ENCODE measurements at regions not wholly inside any gene's neighbourhood (a gene's known extent, or its start where the extent isn't known, plus 50 kb on each side); places are given as distances from the start of the nearest gene placed in this dataset.

DNA sequence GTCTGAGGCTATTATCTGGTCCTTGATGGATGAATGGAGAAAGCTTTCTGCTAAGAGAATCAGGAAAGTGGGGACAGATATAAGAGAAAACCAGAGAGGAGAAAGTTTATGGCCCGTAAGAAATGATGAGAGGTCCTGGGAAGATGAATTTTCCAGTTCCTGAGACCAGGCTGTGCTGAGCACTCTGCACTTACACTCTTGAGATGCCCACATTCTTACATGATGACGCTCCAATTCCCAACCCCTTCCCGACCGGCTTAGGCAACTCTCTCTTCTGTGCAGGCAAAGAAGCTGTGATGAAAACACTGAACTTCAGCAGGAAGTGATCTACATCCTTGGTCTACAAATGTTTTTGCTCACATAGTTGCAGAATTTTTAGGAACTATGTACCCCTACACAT, 417.0 kb downstream of the ARHGEF28 start:
- intact Hi-C loops (cut with micrococcal nuclease), result no loop called here
- TF ChIP-seq, protein P1, sequence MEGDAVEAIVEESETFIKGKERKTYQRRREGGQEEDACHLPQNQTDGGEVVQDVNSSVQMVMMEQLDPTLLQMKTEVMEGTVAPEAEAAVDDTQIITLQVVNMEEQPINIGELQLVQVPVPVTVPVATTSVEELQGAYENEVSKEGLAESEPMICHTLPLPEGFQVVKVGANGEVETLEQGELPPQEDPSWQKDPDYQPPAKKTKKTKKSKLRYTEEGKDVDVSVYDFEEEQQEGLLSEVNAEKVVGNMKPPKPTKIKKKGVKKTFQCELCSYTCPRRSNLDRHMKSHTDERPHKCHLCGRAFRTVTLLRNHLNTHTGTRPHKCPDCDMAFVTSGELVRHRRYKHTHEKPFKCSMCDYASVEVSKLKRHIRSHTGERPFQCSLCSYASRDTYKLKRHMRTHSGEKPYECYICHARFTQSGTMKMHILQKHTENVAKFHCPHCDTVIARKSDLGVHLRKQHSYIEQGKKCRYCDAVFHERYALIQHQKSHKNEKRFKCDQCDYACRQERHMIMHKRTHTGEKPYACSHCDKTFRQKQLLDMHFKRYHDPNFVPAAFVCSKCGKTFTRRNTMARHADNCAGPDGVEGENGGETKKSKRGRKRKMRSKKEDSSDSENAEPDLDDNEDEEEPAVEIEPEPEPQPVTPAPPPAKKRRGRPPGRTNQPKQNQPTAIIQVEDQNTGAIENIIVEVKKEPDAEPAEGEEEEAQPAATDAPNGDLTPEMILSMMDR (IDR thresholded peaks at IDR 0.05), result no peak
- Mint-ChIP-seq H3K9me3 (no peaks in the 10 kb centered on the region), H3K4me3 (no peak overlapping the region), H3K36me3 (ENCODE audit: low read depth) (no peaks in the 10 kb centered on the region), H3K27ac (no peak overlapping the region), H3K4me1 (no peaks in the 10 kb centered on the region), H3K27me3 (peaks cover 6% of the 10 kb centered on the region)
- ATAC-seq (ENCODE audit: low read depth), result no peak
- no peak for DNase-seq
- ChIA-PET CTCF (no interaction called here), POLR2A (no interaction called here)

DNA sequence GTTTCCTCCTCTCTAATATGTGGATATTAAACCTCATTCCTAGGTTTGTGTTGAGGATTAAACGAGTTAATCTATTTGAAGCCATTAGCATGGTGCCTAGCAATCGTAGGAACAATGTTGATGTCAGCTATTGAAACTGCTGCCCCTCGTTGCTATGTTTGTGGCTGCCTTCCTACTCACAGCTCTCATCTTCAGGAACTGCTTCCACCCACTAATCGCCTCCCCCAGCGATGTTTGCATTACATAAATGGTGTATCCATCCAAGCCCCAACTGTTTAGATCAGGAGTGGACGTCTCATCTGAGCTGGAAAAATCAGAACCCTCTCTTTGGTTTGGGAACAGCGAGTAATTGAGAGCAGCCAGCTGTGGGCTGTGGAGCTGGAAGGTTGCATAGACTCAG, 416.6 kb downstream of the ARHGEF28 start:
- DNase-seq, result no peak
- ATAC-seq (ENCODE audit: low read depth), result no peak
- H3K4me3 Mint-ChIP-seq, result no peak overlapping the region
- no peak overlapping the region for H3K27ac Mint-ChIP-seq
- H3K9me3 Mint-ChIP-seq, result no peaks in the 10 kb centered on the region
- TF ChIP-seq, protein P1 (IDR thresholded peaks at IDR 0.05), result no peak
- POLR2A ChIA-PET, result no interaction called here
- CTCF ChIA-PET, result no interaction called here
- intact Hi-C loops (cut with micrococcal nuclease), result no loop called here
- H3K36me3 Mint-ChIP-seq (ENCODE audit: low read depth), result no peaks in the 10 kb centered on the region
- H3K4me1 Mint-ChIP-seq, result no peaks in the 10 kb centered on the region
- H3K27me3 Mint-ChIP-seq, result peaks cover 6% of the 10 kb centered on the region

DNA sequence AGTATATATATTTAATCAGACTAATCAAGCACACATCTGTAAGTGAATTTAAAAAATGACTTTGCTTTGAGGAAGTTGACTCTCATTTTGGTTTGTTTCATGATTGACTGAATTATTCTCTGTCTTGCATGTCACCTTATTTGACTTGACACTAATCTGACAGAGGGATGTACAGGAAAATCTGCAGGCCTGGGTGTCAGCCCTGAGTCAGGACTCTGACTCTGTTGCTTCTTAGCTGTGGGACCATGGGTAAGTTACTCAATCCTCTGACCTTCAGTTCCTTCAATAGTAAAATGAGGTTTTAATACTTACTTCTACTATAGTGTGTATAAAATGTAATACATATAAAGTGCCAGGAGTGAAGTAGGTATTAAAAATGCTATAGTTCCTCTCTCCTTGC, 415.9 kb downstream of the ARHGEF28 start:
- DNase-seq (no peak), ATAC-seq (ENCODE audit: low read depth) (no peak)
- Mint-ChIP-seq H3K4me1 (no peaks in the 10 kb centered on the region), H3K27ac (no peak overlapping the region), H3K36me3 (ENCODE audit: low read depth) (no peaks in the 10 kb centered on the region), H3K4me3 (no peak overlapping the region), H3K27me3 (peaks cover 5% of the 10 kb centered on the region), H3K9me3 (no peaks in the 10 kb centered on the region)
- ChIA-PET POLR2A (no interaction called here), CTCF (no interaction called here)
- TF ChIP-seq, protein P1 (IDR thresholded peaks at IDR 0.05), result no peak
- intact Hi-C loops (cut with micrococcal nuclease), result no loop called here

DNA sequence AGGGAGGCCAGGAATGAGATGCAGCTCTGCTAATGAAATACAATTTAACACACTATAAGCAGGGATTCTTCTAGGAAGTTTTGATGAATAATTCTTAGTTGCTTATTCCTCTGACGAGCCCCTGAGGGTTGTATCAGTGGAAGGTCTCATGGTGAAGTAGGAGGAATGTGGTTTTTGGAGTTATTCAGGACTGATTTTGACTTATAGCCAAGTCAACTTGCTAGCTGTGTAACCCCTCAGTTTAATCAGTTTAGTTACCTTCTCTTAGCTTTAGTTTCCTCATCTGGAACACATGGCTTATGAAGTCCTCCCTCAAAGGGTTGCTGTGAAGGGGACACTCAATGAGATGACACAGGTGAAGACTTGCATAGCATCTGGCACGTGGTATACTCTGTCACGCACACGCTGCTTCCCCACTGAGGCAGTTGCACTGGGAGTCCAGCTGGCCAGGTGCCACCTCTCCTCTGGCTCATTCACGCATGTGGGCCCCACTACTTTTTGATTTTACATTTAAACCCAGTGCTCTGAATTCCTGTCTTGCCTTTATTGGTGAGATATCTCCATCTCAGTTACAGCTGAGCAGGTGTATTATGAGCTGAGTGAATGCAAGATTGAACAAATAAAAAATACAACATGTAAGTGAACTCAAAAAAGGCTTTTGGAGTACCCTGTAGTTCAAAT, 415.0 kb downstream of the ARHGEF28 start:
- H3K27ac Mint-ChIP-seq, result no peak overlapping the region
- CTCF ChIA-PET, result no interaction called here
- no peak for ATAC-seq (ENCODE audit: low read depth)

DNA sequence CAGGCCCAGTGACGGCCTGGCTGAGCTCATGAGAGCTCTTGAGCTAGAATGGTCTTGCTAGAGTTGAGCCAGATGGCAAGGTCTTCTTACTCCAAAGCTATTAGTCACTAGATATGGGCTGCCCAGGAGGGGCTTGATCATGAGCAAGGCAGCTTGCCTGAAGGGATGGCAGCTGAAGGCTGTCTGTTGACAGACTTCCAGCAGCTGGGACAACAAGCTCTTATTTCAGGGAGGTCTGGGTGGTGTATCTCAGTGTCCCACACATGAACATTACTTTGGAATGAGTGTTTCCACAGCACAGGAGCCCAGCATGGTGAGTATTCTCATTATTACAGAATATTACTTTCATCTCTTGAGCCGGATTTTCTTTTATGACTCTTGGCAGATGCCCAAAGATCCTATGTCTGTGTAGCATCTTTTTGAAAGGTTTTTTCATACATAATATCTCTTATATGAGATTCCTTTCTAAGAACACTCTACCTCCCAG, 414.1 kb downstream of the ARHGEF28 start:
- no peak overlapping the region for H3K27ac Mint-ChIP-seq
- peaks cover 3% of the 10 kb centered on the region for H3K27me3 Mint-ChIP-seq
- no peak for ATAC-seq (ENCODE audit: low read depth)
- ChIA-PET CTCF (no interaction called here), POLR2A (no interaction called here)
- H3K36me3 Mint-ChIP-seq (ENCODE audit: low read depth), result no peaks in the 10 kb centered on the region
- TF ChIP-seq, protein P1 (IDR thresholded peaks at IDR 0.05), result no peak
- H3K9me3 Mint-ChIP-seq, result no peaks in the 10 kb centered on the region
- DNase-seq, result no peak
- intact Hi-C loops (cut with micrococcal nuclease), result no loop called here
- H3K4me1 Mint-ChIP-seq, result no peaks in the 10 kb centered on the region
- no peak overlapping the region for H3K4me3 Mint-ChIP-seq

More for the DNA sequence above, 415.0 kb downstream of the ARHGEF28 start:
- DNase-seq, result no peak
- Mint-ChIP-seq H3K4me3 (no peak overlapping the region), H3K36me3 (ENCODE audit: low read depth) (no peaks in the 10 kb centered on the region), H3K4me1 (no peaks in the 10 kb centered on the region), H3K27me3 (peaks cover 3% of the 10 kb centered on the region), H3K9me3 (no peaks in the 10 kb centered on the region)
- POLR2A ChIA-PET, result no interaction called here
- TF ChIP-seq, protein P1 (IDR thresholded peaks at IDR 0.05), result no peak
- intact Hi-C loops (cut with micrococcal nuclease), result no loop called here

All from activated B cell treated with CpG ODN at 0.5 μM for 24 hours (primary cell).